ENCODE measurements at regions not wholly inside any gene's neighbourhood (a gene's known extent, or its start where the extent isn't known, plus 50 kb on each side); places are given as distances from the start of the nearest gene placed in this dataset.
A peak's percentile ranks its signal among the peaks of the same experiment; 100 is the strongest.

- DNase-seq (ENCODE audit: low spot score) = no peak
- no peaks in the 10 kb centered on the region for H3K4me1 Mint-ChIP-seq (ENCODE audit: low read depth in 2 of 2)
Measured at GRCh38 chr2:120875431-120875830, 139.8 kb downstream of the GLI2 start.

GRCh38 chr2:120876526-120877280 lies 141.0 kb downstream of the GLI2 start:
- no peak for DNase-seq (ENCODE audit: low spot score)
- ATAC-seq = no peak
- Mint-ChIP-seq H3K27ac (no peak overlapping the region), H3K4me3 (no peak overlapping the region), H3K27me3 (peaks cover 14 to 17% of the 10 kb centered on the region in 2 donors), H3K36me3 (no peaks in the 10 kb centered on the region), H3K9me3 (no peaks in the 10 kb centered on the region), H3K4me1 (ENCODE audit: low read depth in 2 of 2) (no peaks in the 10 kb centered on the region)

More at GRCh38 chr2:120875431-120875830, 139.8 kb downstream of the GLI2 start:
- no peak for ATAC-seq
- Mint-ChIP-seq H3K4me3 (no peak overlapping the region), H3K27me3 (peaks cover 11 to 12% of the 10 kb centered on the region in 2 donors), H3K36me3 (no peaks in the 10 kb centered on the region), H3K9me3 (no peaks in the 10 kb centered on the region), H3K27ac (no peak overlapping the region)

- Mint-ChIP-seq H3K9me3 (no peaks in the 10 kb centered on the region), H3K27me3 (peaks cover 14 to 17% of the 10 kb centered on the region in 2 donors), H3K4me3 (no peak overlapping the region), H3K27ac (no peak overlapping the region), H3K36me3 (no peaks in the 10 kb centered on the region), H3K4me1 (ENCODE audit: low read depth in 2 of 2) (no peaks in the 10 kb centered on the region)
- ATAC-seq = no peak
- no peak for DNase-seq (ENCODE audit: low spot score)
Measured at GRCh38 chr2:120877409-120877808, 141.7 kb downstream of the GLI2 start.

- H3K9me3 Mint-ChIP-seq = no peaks in the 10 kb centered on the region
- no peak overlapping the region for H3K4me3 Mint-ChIP-seq
- H3K27me3 Mint-ChIP-seq = peaks cover 14 to 17% of the 10 kb centered on the region in 2 donors
- H3K27ac Mint-ChIP-seq = no peak overlapping the region
- no peaks in the 10 kb centered on the region for H3K4me1 Mint-ChIP-seq (ENCODE audit: low read depth in 2 of 2)
- ATAC-seq (no peak), DNase-seq (ENCODE audit: low spot score) (no peak)
- no peaks in the 10 kb centered on the region for H3K36me3 Mint-ChIP-seq
Measured at GRCh38 chr2:120878970-120879369, 143.3 kb downstream of the GLI2 start.

GRCh38 chr2:120879431-120880295 lies 144.0 kb downstream of the GLI2 start:
- no peak for ATAC-seq
- H3K4me1 Mint-ChIP-seq (ENCODE audit: low read depth in 2 of 2) = no peaks in the 10 kb centered on the region
- no peaks in the 10 kb centered on the region for H3K9me3 Mint-ChIP-seq
- no peak overlapping the region for H3K4me3 Mint-ChIP-seq
- peaks cover 14 to 17% of the 10 kb centered on the region in 2 donors for H3K27me3 Mint-ChIP-seq
- H3K36me3 Mint-ChIP-seq = no peaks in the 10 kb centered on the region
- DNase-seq (ENCODE audit: low spot score) = no peak
- no peak overlapping the region for H3K27ac Mint-ChIP-seq

- H3K27ac Mint-ChIP-seq = no peak overlapping the region
Measured at GRCh38 chr2:120880381-120880780, 144.7 kb downstream of the GLI2 start.

GRCh38 chr2:120881981-120882788 lies 146.5 kb downstream of the GLI2 start:
- Mint-ChIP-seq H3K27ac (no peak overlapping the region), H3K36me3 (no peaks in the 10 kb centered on the region), H3K9me3 (no peaks in the 10 kb centered on the region), H3K4me3 (no peak overlapping the region), H3K27me3 (peaks cover 11 to 17% of the 10 kb centered on the region in 2 donors), H3K4me1 (ENCODE audit: low read depth in 2 of 2) (no peaks in the 10 kb centered on the region)
- no peak for ATAC-seq
- no peak for DNase-seq (ENCODE audit: low spot score)

More at GRCh38 chr2:120880381-120880780, 144.7 kb downstream of the GLI2 start:
- Mint-ChIP-seq H3K27me3 (peaks cover 11 to 17% of the 10 kb centered on the region in 2 donors), H3K4me1 (ENCODE audit: low read depth in 2 of 2) (no peaks in the 10 kb centered on the region), H3K4me3 (no peak overlapping the region), H3K9me3 (no peaks in the 10 kb centered on the region), H3K36me3 (no peaks in the 10 kb centered on the region)
- ATAC-seq = no peak
- no peak for DNase-seq (ENCODE audit: low spot score)

- Mint-ChIP-seq H3K27ac (no peak overlapping the region), H3K27me3 (peaks cover 11 to 16% of the 10 kb centered on the region in 2 donors), H3K4me1 (ENCODE audit: low read depth in 2 of 2) (no peaks in the 10 kb centered on the region), H3K9me3 (no peaks in the 10 kb centered on the region), H3K36me3 (no peaks in the 10 kb centered on the region), H3K4me3 (no peak overlapping the region)
- ATAC-seq (peak in 1 of 2 donors; percentile 7), DNase-seq (ENCODE audit: low spot score) (no peak)
Measured at GRCh38 chr2:120883607-120884440, 148.2 kb downstream of the GLI2 start.

GRCh38 chr2:120884472-120885290 lies 149.0 kb downstream of the GLI2 start:
- DNase-seq (ENCODE audit: low spot score) = no peak
- Mint-ChIP-seq H3K36me3 (no peaks in the 10 kb centered on the region), H3K27ac (no peak overlapping the region), H3K9me3 (no peaks in the 10 kb centered on the region), H3K4me1 (ENCODE audit: low read depth in 2 of 2) (no peaks in the 10 kb centered on the region), H3K4me3 (no peak overlapping the region), H3K27me3 (peaks cover 5 to 12% of the 10 kb centered on the region in 2 donors)
- ATAC-seq = peak in 1 of 2 donors; percentile 29

- no peak overlapping the region for H3K27ac Mint-ChIP-seq
- DNase-seq (ENCODE audit: low spot score) = no peak
Measured at GRCh38 chr2:120885321-120885720, 149.7 kb downstream of the GLI2 start.

GRCh38 chr2:120885749-120886148 lies 150.1 kb downstream of the GLI2 start:
- no peaks in the 10 kb centered on the region for H3K9me3 Mint-ChIP-seq
- H3K36me3 Mint-ChIP-seq = no peaks in the 10 kb centered on the region
- ATAC-seq = no peak
- H3K4me1 Mint-ChIP-seq (ENCODE audit: low read depth in 2 of 2) = no peaks in the 10 kb centered on the region
- H3K27ac Mint-ChIP-seq = no peak overlapping the region
- no peak overlapping the region for H3K4me3 Mint-ChIP-seq
- no peak for DNase-seq (ENCODE audit: low spot score)
- H3K27me3 Mint-ChIP-seq = peaks cover 0 to 2% of the 10 kb centered on the region in 2 donors

More at GRCh38 chr2:120885321-120885720, 149.7 kb downstream of the GLI2 start:
- H3K4me1 Mint-ChIP-seq (ENCODE audit: low read depth in 2 of 2) = no peaks in the 10 kb centered on the region
- no peaks in the 10 kb centered on the region for H3K36me3 Mint-ChIP-seq
- peaks cover 4 to 6% of the 10 kb centered on the region in 2 donors for H3K27me3 Mint-ChIP-seq
- ATAC-seq = no peak
- H3K9me3 Mint-ChIP-seq = no peaks in the 10 kb centered on the region
- H3K4me3 Mint-ChIP-seq = no peak overlapping the region

- H3K4me3 Mint-ChIP-seq = no peak overlapping the region
- no peaks in the 10 kb centered on the region for H3K27me3 Mint-ChIP-seq
- H3K36me3 Mint-ChIP-seq = no peaks in the 10 kb centered on the region
- DNase-seq (ENCODE audit: low spot score) (no peak), ATAC-seq (no peak)
- no peaks in the 10 kb centered on the region for H3K9me3 Mint-ChIP-seq
- no peak overlapping the region for H3K27ac Mint-ChIP-seq
- no peaks in the 10 kb centered on the region for H3K4me1 Mint-ChIP-seq (ENCODE audit: low read depth in 2 of 2)
Measured at GRCh38 chr2:120886534-120887319, 151.1 kb downstream of the GLI2 start.
